ENCODE measurements at regions not wholly inside any gene's neighbourhood (a gene's known extent, or its start where the extent isn't known, plus 50 kb on each side); places are given as distances from the start of the nearest gene placed in this dataset.

GRCh38 chr7:130872756-130873448 is 138.9 kb upstream of the KLF14 start:
- Histone ChIP-seq H3K4me3 (ENCODE audit: control insufficient read depth in 2 of 3, extremely low read depth in 1 of 3, insufficient read depth in 2 of 3, low read depth in 1 of 3, low read length in 3 of 3) (no peak overlapping the region), H3K79me2 (ENCODE audit: control insufficient read depth, insufficient read depth, low read length) (peaks cover 2% of the 10 kb centered on the region), H3K27me3 (ENCODE audit: control insufficient read depth, extremely low read depth, insufficient read depth, low read length) (no peaks in the 10 kb centered on the region), H4K20me1 (ENCODE audit: control insufficient read depth, extremely low read depth, insufficient read depth, low read length) (peaks cover 12% of the 10 kb centered on the region), H3K4me2 (ENCODE audit: control insufficient read depth, extremely low read depth, insufficient read depth, low read depth, low read length) (no peak overlapping the region), H3K9me3 (ENCODE audit: control insufficient read depth, low read depth, low read length) (no peaks in the 10 kb centered on the region), H3K9me1 (ENCODE audit: control insufficient read depth, extremely low read depth, insufficient read depth, low read length) (no peaks in the 10 kb centered on the region), H3K36me3 (ENCODE audit: control insufficient read depth in 2 of 2, extremely low read depth in 1 of 2, insufficient read depth in 2 of 2, low read length in 2 of 2) (peaks cover 12 to 50% of the 10 kb centered on the region in 2 experiments), H2AFZ (ENCODE audit: control insufficient read depth, low read length) (no peak overlapping the region), H3K4me1 (ENCODE audit: control insufficient read depth, extremely low read depth, insufficient read depth, low read length) (peaks cover 18% of the 10 kb centered on the region), H3K27ac (ENCODE audit: control insufficient read depth, insufficient read depth, low read length) (no peak overlapping the region), H3K9ac (ENCODE audit: control insufficient read depth, extremely low read depth, insufficient read depth, low read length) (no peak overlapping the region)
- no peak for FAIRE-seq
- TF ChIP-seq CTCF (optimal IDR thresholded peaks at IDR 0.05 in 1 of 3, IDR thresholded peaks at IDR 0.05 in 1 of 3, conservative IDR thresholded peaks at IDR 0.05 in 1 of 3; ENCODE audit: extremely low read depth in 1 of 3, insufficient read depth in 2 of 3, low read length in 3 of 3) (no peak), EZH2 (IDR thresholded peaks at IDR 0.05; ENCODE audit: low read length) (no peak)
- dilution Hi-C loops (cut with MboI; ENCODE audit: extremely low pct_ligation_motif_present, low sequenced_read_pairs): no loop called here
- no peak for DNase-seq (ENCODE audit: low read depth, low spot score)

DNA sequence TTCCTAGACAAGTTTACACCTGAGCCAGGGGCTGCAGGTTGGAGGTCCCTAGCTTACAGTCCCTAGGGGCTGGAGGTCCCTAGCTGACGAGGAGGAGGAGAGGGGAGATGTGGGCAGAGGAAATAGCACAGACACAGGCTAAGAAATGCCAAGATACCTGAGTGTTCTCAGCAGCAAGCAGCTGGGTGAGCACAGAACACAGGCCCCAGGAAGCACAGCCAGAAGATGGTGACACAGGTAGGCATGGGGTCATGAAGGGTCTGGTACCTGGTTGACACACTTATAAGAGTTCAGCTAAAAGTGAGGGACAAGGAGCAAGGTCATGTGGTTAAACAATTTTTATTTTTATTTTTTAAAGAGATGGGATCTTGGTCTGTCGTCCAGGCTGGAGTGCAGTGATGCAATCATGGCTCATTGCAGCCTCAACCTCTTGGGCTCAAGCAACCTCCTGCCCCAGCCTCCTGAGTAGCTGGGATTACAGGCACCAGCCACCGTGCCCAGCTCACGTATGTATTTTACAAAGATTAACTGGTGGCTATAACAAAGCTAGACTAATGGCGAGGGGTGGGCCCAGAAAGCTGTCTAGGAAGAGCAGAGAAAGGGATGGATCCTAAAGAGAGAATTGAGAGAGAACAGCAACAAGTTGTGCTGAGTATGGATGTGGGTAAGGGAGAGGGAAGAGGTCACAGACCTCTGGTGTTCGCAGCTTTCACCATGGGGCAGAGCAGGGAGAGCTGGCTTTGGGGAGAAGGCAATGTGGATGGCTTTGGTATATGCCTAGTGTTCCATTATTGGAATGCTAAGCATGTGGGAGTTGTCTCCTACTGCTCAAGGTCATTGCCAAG is 140.3 kb upstream of the KLF14 start:
- no peaks in the 10 kb centered on the region for H3K27me3 ChIP-seq (ENCODE audit: control insufficient read depth, extremely low read depth, insufficient read depth, low read length)
- H3K9ac ChIP-seq (ENCODE audit: control insufficient read depth, extremely low read depth, insufficient read depth, low read length): no peak overlapping the region
- no peaks in the 10 kb centered on the region for H3K9me3 ChIP-seq (ENCODE audit: control insufficient read depth, low read depth, low read length)
- TF ChIP-seq CTCF (optimal IDR thresholded peaks at IDR 0.05 in 1 of 3, IDR thresholded peaks at IDR 0.05 in 1 of 3, conservative IDR thresholded peaks at IDR 0.05 in 1 of 3; ENCODE audit: extremely low read depth in 1 of 3, insufficient read depth in 2 of 3, low read length in 3 of 3) (no peak), EZH2 (IDR thresholded peaks at IDR 0.05; ENCODE audit: low read length) (no peak)
- DNase-seq (ENCODE audit: low read depth, low spot score) (no peak), FAIRE-seq (no peak)
- peaks cover 4% of the 10 kb centered on the region for H3K4me1 ChIP-seq (ENCODE audit: control insufficient read depth, extremely low read depth, insufficient read depth, low read length)
- no peaks in the 10 kb centered on the region for H3K9me1 ChIP-seq (ENCODE audit: control insufficient read depth, extremely low read depth, insufficient read depth, low read length)
- H3K27ac ChIP-seq (ENCODE audit: control insufficient read depth, insufficient read depth, low read length): no peak overlapping the region
- H3K4me2 ChIP-seq (ENCODE audit: control insufficient read depth, extremely low read depth, insufficient read depth, low read depth, low read length): no peak overlapping the region
- H4K20me1 ChIP-seq (ENCODE audit: control insufficient read depth, extremely low read depth, insufficient read depth, low read length): peaks cover 12% of the 10 kb centered on the region
- peaks cover 7% of the 10 kb centered on the region for H3K79me2 ChIP-seq (ENCODE audit: control insufficient read depth, insufficient read depth, low read length)
- H3K4me3 ChIP-seq (ENCODE audit: control insufficient read depth in 2 of 3, extremely low read depth in 1 of 3, insufficient read depth in 2 of 3, low read depth in 1 of 3, low read length in 3 of 3): no peak overlapping the region
- dilution Hi-C loops (cut with MboI; ENCODE audit: extremely low pct_ligation_motif_present, low sequenced_read_pairs): no loop called here
- H2AFZ ChIP-seq (ENCODE audit: control insufficient read depth, low read length): no peak overlapping the region
- peaks cover 17 to 52% of the 10 kb centered on the region in 2 experiments for H3K36me3 ChIP-seq (ENCODE audit: control insufficient read depth in 2 of 2, extremely low read depth in 1 of 2, insufficient read depth in 2 of 2, low read length in 2 of 2)

All from keratinocyte (primary cell).